ENCODE measurements at regions not wholly inside any gene's neighbourhood (a gene's known extent, or its start where the extent isn't known, plus 50 kb on each side); places are given as distances from the start of the nearest gene placed in this dataset.

GRCh38 chr22:47251911-47252310 is 489.5 kb downstream of the TBC1D22A start:
- no peak for DNase-seq

GRCh38 chr22:47250995-47251765 is 488.7 kb downstream of the TBC1D22A start:
- DNase-seq: no peak

GRCh38 chr22:47249370-47249928 is 487.0 kb downstream of the TBC1D22A start:
- DNase-seq: no peak

GRCh38 chr22:47248925-47249324 is 486.5 kb downstream of the TBC1D22A start:
- DNase-seq: no peak

- DNase-seq: no peak
Measured at GRCh38 chr22:47247579-47248240, 485.3 kb downstream of the TBC1D22A start.

- DNase-seq: no peak
Measured at GRCh38 chr22:47245786-47246185, 483.3 kb downstream of the TBC1D22A start.

- no peak for DNase-seq
Measured at GRCh38 chr22:47245286-47245685, 482.8 kb downstream of the TBC1D22A start.

- DNase-seq: no peak
Measured at GRCh38 chr22:47240116-47240515, 477.7 kb downstream of the TBC1D22A start.

- DNase-seq: no peak
Measured at GRCh38 chr22:47239474-47239860, 477.0 kb downstream of the TBC1D22A start.

GRCh38 chr22:47238690-47239473 is 476.4 kb downstream of the TBC1D22A start:
- no peak for DNase-seq

- no peak for DNase-seq
Measured at GRCh38 chr22:47237890-47238480, 475.5 kb downstream of the TBC1D22A start.

- no peak for DNase-seq
Measured at GRCh38 chr22:47236718-47237117, 474.3 kb downstream of the TBC1D22A start.

GRCh38 chr22:47236161-47236560 is 473.7 kb downstream of the TBC1D22A start:
- DNase-seq: no peak

GRCh38 chr22:47233316-47234243 is 471.1 kb downstream of the TBC1D22A start:
- DNase-seq: no peak

GRCh38 chr22:47232753-47233152 is 470.3 kb downstream of the TBC1D22A start:
- no peak for DNase-seq

- DNase-seq: no peak
Measured at GRCh38 chr22:47232197-47232596, 469.7 kb downstream of the TBC1D22A start.

GRCh38 chr22:47231759-47232158 is 469.3 kb downstream of the TBC1D22A start:
- DNase-seq: no peak

- no peak for DNase-seq
Measured at GRCh38 chr22:47230741-47231140, 468.3 kb downstream of the TBC1D22A start.

- no peak for DNase-seq
Measured at GRCh38 chr22:47230251-47230650, 467.8 kb downstream of the TBC1D22A start.

GRCh38 chr22:47228767-47229166 is 466.3 kb downstream of the TBC1D22A start:
- no peak for DNase-seq

- DNase-seq: no peak
Measured at GRCh38 chr22:47225931-47226633, 463.6 kb downstream of the TBC1D22A start.
